Hepatocyte (in vitro differentiated cells): ENCODE measurements at regions not wholly inside any gene's neighbourhood (a gene's known extent, or its start where the extent isn't known, plus 50 kb on each side); places are given as distances from the start of the nearest gene placed in this dataset.

Experiments
- DNase-seq: peaks from one replicate; pipeline ENCODE4 v3.0.0-alpha.2; 2016; ENCODE audit warnings: low spot score
- H2AFZ ChIP-seq: fragments of 200-600 bp; sonication (generic); 2 replicates; pipeline ENCODE4 v1.6.0; 2016; ENCODE audit warnings: antibody characterized with exemption, mild to moderate bottlenecking
- H3K27ac ChIP-seq: fragments of 200-600 bp; sonication (generic); 2 replicates; pipeline ENCODE4 v1.5.1; 2016; ENCODE audit warnings: mild to moderate bottlenecking
- H3K27me3 ChIP-seq: fragments of 200-600 bp; sonication (generic); 2 replicates; pipeline ENCODE4 v1.6.1; 2016
- H3K36me3 ChIP-seq: fragments of 200-600 bp; sonication (generic); replicated peaks from 2 replicates; pipeline ENCODE4 v1.5.1; 2016; ENCODE audit warnings: low read depth; ENCODE audit not compliant: insufficient read depth
- H3K4me1 ChIP-seq: fragments of 200-600 bp; sonication (generic); 2 replicates; pipeline ENCODE4 v1.5.1; 2016; ENCODE audit warnings: mild to moderate bottlenecking, moderate library complexity; ENCODE audit not compliant: insufficient read depth
- H3K4me2 ChIP-seq: fragments of 200-600 bp; sonication (generic); 2 replicates; pipeline ENCODE4 v1.6.0; 2016
- H3K4me3 ChIP-seq: fragments of 200-600 bp; sonication (generic); 2 replicates; pipeline ENCODE4 v1.5.1; 2016; ENCODE audit warnings: mild to moderate bottlenecking
- H3K79me2 ChIP-seq: fragments of 200-600 bp; sonication (generic); 2 replicates; pipeline ENCODE4 v1.6.0; 2017; ENCODE audit warnings: mild to moderate bottlenecking
- H3K9me2 ChIP-seq: fragments of 200-600 bp; sonication (generic); replicated peaks from 2 replicates; pipeline ENCODE4 v1.6.0; 2017; ENCODE audit warnings: mild to moderate bottlenecking; ENCODE audit not compliant: insufficient read depth
- H3K9me3 ChIP-seq: fragments of 200-600 bp; sonication (generic); 2 replicates; pipeline ENCODE4 v1.5.1; 2016; ENCODE audit warnings: low read depth, mild to moderate bottlenecking
- H4K20me1 ChIP-seq: fragments of 200-600 bp; sonication (generic); 2 replicates; pipeline ENCODE4 v1.6.0; 2016; ENCODE audit warnings: mild to moderate bottlenecking; ENCODE audit not compliant: insufficient read depth, poor library complexity, severe bottlenecking
- CTCF ChIP-seq: fragments of 200-600 bp; sonication (generic); IDR thresholded peaks from 2 replicates; pipeline ENCODE4 v1.5.1; 2016; ENCODE audit warnings: antibody characterized with exemption, mild to moderate bottlenecking; ENCODE audit not compliant: poor library complexity
- EZH2 ChIP-seq: fragments of 200-600 bp; sonication (generic); IDR thresholded peaks from 2 replicates; pipeline ENCODE4 v1.6.1; 2016; ENCODE audit warnings: antibody characterized with exemption, mild to moderate bottlenecking, borderline replicate concordance
- EZH2phosphoT487 ChIP-seq: fragments of 200-600 bp; sonication (generic); IDR thresholded peaks from one replicate; pipeline ENCODE4 v1.6.1; 2018; ENCODE audit warnings: antibody characterized with exemption, mild to moderate bottlenecking, low read depth, moderate library complexity; ENCODE audit not compliant: unreplicated experiment, severe bottlenecking
- WGBS: methylation state at CpG from one replicate; pipeline ENCODE4 v1.1.6; 2016; ENCODE audit warnings: low lambda C conversion rate; ENCODE audit errors: missing lambda C conversion rate; 5-methylcytosine and 5-hydroxymethylcytosine counted together

GRCh38 chr2:12243381-12243780, 473.4 kb upstream of the TRIB2 start:
- Histone ChIP-seq H3K4me3 (no peak overlapping the region), H3K9me3 (no peaks in the 10 kb centered on the region), H3K27me3 (no peaks in the 10 kb centered on the region), H3K9me2 (no peaks in the 10 kb centered on the region), H3K4me2 (no peak overlapping the region), H3K36me3 (no peaks in the 10 kb centered on the region), H3K27ac (no peak overlapping the region), H3K79me2 (no peaks in the 10 kb centered on the region), H2AFZ (no peak overlapping the region), H3K4me1 (no peaks in the 10 kb centered on the region), H4K20me1 (no peaks in the 10 kb centered on the region)
- DNase-seq, result no peak
- WGBS, result 87% methylated on average over 2 of the region's 2 CpGs
- TF ChIP-seq EZH2 (no peak), CTCF (no peak), EZH2phosphoT487 (no peak)

GRCh38 chr2:12244070-12244469, 472.7 kb upstream of the TRIB2 start:
- H3K9me2 ChIP-seq, result no peaks in the 10 kb centered on the region
- WGBS, result 28% methylated on average over 3 of the region's 3 CpGs
- no peak overlapping the region for H3K4me2 ChIP-seq

GRCh38 chr2:12251121-12251520, 465.6 kb upstream of the TRIB2 start:
- H3K4me2 ChIP-seq, result no peak overlapping the region
- H3K4me1 ChIP-seq, result peaks cover 5% of the 10 kb centered on the region
- WGBS, result 60% methylated on average over 2 of the region's 2 CpGs
- H2AFZ ChIP-seq, result no peak overlapping the region
- H3K36me3 ChIP-seq, result no peaks in the 10 kb centered on the region
- no peak for DNase-seq
- TF ChIP-seq EZH2phosphoT487 (no peak), EZH2 (no peak), CTCF (no peak)
- H3K79me2 ChIP-seq, result no peaks in the 10 kb centered on the region
- no peaks in the 10 kb centered on the region for H4K20me1 ChIP-seq
- no peak overlapping the region for H3K4me3 ChIP-seq
- no peaks in the 10 kb centered on the region for H3K9me3 ChIP-seq
- H3K9me2 ChIP-seq, result no peaks in the 10 kb centered on the region
- no peaks in the 10 kb centered on the region for H3K27me3 ChIP-seq
- no peak overlapping the region for H3K27ac ChIP-seq

More at GRCh38 chr2:12244070-12244469, 472.7 kb upstream of the TRIB2 start:
- TF ChIP-seq CTCF (no peak), EZH2phosphoT487 (no peak), EZH2 (no peak)
- H2AFZ ChIP-seq, result no peak overlapping the region
- H3K4me3 ChIP-seq, result no peak overlapping the region
- no peak overlapping the region for H3K27ac ChIP-seq
- H3K79me2 ChIP-seq, result no peaks in the 10 kb centered on the region
- no peaks in the 10 kb centered on the region for H3K9me3 ChIP-seq
- H3K27me3 ChIP-seq, result no peaks in the 10 kb centered on the region
- H4K20me1 ChIP-seq, result no peaks in the 10 kb centered on the region
- H3K36me3 ChIP-seq, result no peaks in the 10 kb centered on the region
- no peaks in the 10 kb centered on the region for H3K4me1 ChIP-seq
- no peak for DNase-seq

- Histone ChIP-seq H3K9me2 (no peaks in the 10 kb centered on the region), H3K9me3 (no peaks in the 10 kb centered on the region), H3K36me3 (no peaks in the 10 kb centered on the region), H3K27ac (no peak overlapping the region), H3K79me2 (no peaks in the 10 kb centered on the region), H2AFZ (no peak overlapping the region), H3K4me2 (no peak overlapping the region), H4K20me1 (no peaks in the 10 kb centered on the region), H3K4me3 (no peak overlapping the region), H3K27me3 (no peaks in the 10 kb centered on the region), H3K4me1 (peaks cover 5% of the 10 kb centered on the region)
- TF ChIP-seq EZH2phosphoT487, result no peak
- no peak for TF ChIP-seq EZH2
- no peak for TF ChIP-seq CTCF
- DNase-seq, result no peak
Measured at GRCh38 chr2:12251749-12252148, 465.0 kb upstream of the TRIB2 start.
